K562 (cell line): ENCODE measurements at regions not wholly inside any gene's neighbourhood (a gene's known extent, or its start where the extent isn't known, plus 50 kb on each side); places are given as distances from the start of the nearest gene placed in this dataset.

Source experiments
- CREBBP ChIP-seq: IDR thresholded peaks from one replicate; pipeline ENCODE4 v1.6.1; 2012; ENCODE audit warnings: low read depth, mild to moderate bottlenecking, control low read depth, inconsistent platforms, low read length
- DDX20 ChIP-seq: fragments of 450-650 bp; IDR thresholded peaks from 2 replicates; pipeline ENCODE4 v1.6.1; 2016; ENCODE audit warnings: missing genetic modification characterization, low read depth, mild to moderate bottlenecking, missing compliant biosample characterization, moderate library complexity
- EHMT2 ChIP-seq: fragments of 450-650 bp; IDR thresholded peaks from 2 replicates; pipeline ENCODE4 v1.6.1; 2018; ENCODE audit warnings: antibody characterized with exemption
- FOXP1 ChIP-seq: sonication (generic); formaldehyde crosslinking; IDR thresholded peaks from 2 replicates; pipeline ENCODE4 v1.8.0; 2022; ENCODE audit warnings: mild to moderate bottlenecking, missing genetic modification reagents
- GABPA ChIP-seq: fragments of 200-800 bp; sonication (Bioruptor generic); conservative IDR thresholded peaks from 2 replicates; pipeline ENCODE4 v1.6.1; 2016; ENCODE audit warnings: low read depth, missing genetic modification characterization, missing compliant biosample characterization
- MECOM ChIP-seq: fragments of 250-450 bp; sonication (Bioruptor Pico); IDR thresholded peaks from 2 replicates; pipeline ENCODE4 v1.8.0; 2022; ENCODE audit warnings: inconsistent platforms
- MIER1 ChIP-seq: fragments of 450-650 bp; IDR thresholded peaks from 2 replicates; pipeline ENCODE4 v1.6.1; 2016; ENCODE audit warnings: antibody characterized with exemption, mild to moderate bottlenecking, low read depth
- MYNN ChIP-seq, 2 experiments: sonication (generic); formaldehyde crosslinking in 1 of 2; IDR thresholded peaks; 2 replicates each; pipeline versions ENCODE4 v1.5.0 to v1.6.1; 2016 to 2020; ENCODE audit warnings: antibody characterized with exemption in 1 of 2, missing genetic modification reagents in 1 of 2
- NCOA1 ChIP-seq: fragments of 450-650 bp; IDR thresholded peaks from 2 replicates; pipeline ENCODE4 v1.6.1; 2016; ENCODE audit warnings: low read depth
- NEUROD1 ChIP-seq: fragments of 150-350 bp; IDR thresholded peaks from 2 replicates; pipeline ENCODE4 v1.6.1; 2014; ENCODE audit warnings: borderline replicate concordance, low read length, low read depth; ENCODE audit not compliant: partially characterized antibody
- NFE2 ChIP-seq: IDR thresholded peaks from 2 replicates; pipeline ENCODE4 v1.6.1; 2014; ENCODE audit warnings: antibody characterized with exemption, low read depth
- NR4A1 ChIP-seq, 2 experiments: fragments of 250-450 bp in 1 of 2; fragments of 450-650 bp in 1 of 2; sonication (Bioruptor Pico) in 1 of 2; IDR thresholded peaks; 2 replicates each; pipeline versions ENCODE4 v1.4.0 to v1.6.1; 2016 to 2020; ENCODE audit warnings: mild to moderate bottlenecking in 2 of 2, missing compliant biosample characterization in 1 of 2, missing genetic modification characterization in 1 of 2, moderate library complexity in 1 of 2
- NUFIP1 ChIP-seq: fragments of 450-650 bp; IDR thresholded peaks from 2 replicates; pipeline ENCODE4 v1.6.1; 2018; ENCODE audit not compliant: partially characterized antibody
- OTX1 ChIP-seq: fragments of 450-650 bp; formaldehyde crosslinking; IDR thresholded peaks from 2 replicates; pipeline ENCODE4 v1.4.0; 2022; ENCODE audit warnings: mild to moderate bottlenecking
- PTBP1 ChIP-seq: fragments of 200-400 bp; formaldehyde crosslinking; IDR thresholded peaks from 2 replicates; pipeline ENCODE4 v1.6.1; 2017; ENCODE audit warnings: low read depth, low read length
- TEAD2 ChIP-seq: fragments of 450-650 bp; IDR thresholded peaks from 2 replicates; pipeline ENCODE4 v1.6.1; 2016; ENCODE audit warnings: missing genetic modification characterization, control low read depth, missing compliant biosample characterization
- TRIM24 ChIP-seq, 2 experiments: fragments of 450-650 bp; IDR thresholded peaks; 2 replicates each; pipeline ENCODE4 v1.6.1; 2016

DNA sequence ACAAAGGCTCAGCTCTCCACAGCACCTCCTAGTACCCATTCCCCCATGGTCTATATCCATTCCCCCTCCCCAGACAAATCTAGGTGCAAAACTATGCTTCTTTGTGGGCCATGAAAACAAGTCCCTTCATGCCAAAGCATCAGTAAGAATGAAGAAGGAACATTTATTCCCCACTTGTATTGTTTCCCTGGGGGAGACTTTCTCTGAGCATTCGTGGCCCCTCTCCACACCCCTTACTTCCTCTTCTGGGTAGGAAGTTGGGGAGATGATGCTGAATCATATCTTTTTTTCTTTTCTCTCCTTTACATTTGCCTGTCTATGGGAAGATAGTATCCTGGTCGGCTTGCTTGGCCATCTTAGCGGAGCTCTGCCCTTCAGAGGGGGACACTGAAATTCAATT lies 246.8 kb downstream of the NSG2 start (continued):
- TF ChIP-seq CREBBP (no peak), FOXP1 (CRISPR knock-in tag) (no peak), NEUROD1 (no peak), NCOA1 (peak; percentile 40; the same call in 1 of the 2 replicates), NFE2 (peak; percentile 21; the same call in 1 of the 2 replicates), TEAD2 (tag) (no peak), MIER1 (no peak), EHMT2 (peak; percentile 27; the same call in 1 of the 2 replicates), MECOM (no peak), NUFIP1 (no peak), OTX1 (CRISPR knock-in tag) (no peak), DDX20 (tag) (no peak), NR4A1 (CRISPR knock-in tag; IDR thresholded peaks at IDR 0.05) (no peak), NR4A1 (tag; IDR thresholded peaks at IDR 0.05) (no peak), GABPA (tag) (peak; percentile 68), MYNN (IDR thresholded peaks at IDR 0.05) (no peak), MYNN (CRISPR knock-in tag; IDR thresholded peaks at IDR 0.05) (no peak), PTBP1 (no peak), TRIM24 (IDR thresholded peaks at IDR 0.05) (peak in 1 of 2 experiments; percentile 41; a peak in 1 of 4 replicates)
